Ammon's horn (tissue), 1 donor: ENCODE measurements at regions not wholly inside any gene's neighbourhood (a gene's known extent, or its start where the extent isn't known, plus 50 kb on each side); places are given as distances from the start of the nearest gene placed in this dataset.

Experiments
- DNase-seq: peaks from one replicate; pipeline ENCODE4 v3.0.0-alpha.2; 2016; ENCODE audit warnings: low spot score

DNA sequence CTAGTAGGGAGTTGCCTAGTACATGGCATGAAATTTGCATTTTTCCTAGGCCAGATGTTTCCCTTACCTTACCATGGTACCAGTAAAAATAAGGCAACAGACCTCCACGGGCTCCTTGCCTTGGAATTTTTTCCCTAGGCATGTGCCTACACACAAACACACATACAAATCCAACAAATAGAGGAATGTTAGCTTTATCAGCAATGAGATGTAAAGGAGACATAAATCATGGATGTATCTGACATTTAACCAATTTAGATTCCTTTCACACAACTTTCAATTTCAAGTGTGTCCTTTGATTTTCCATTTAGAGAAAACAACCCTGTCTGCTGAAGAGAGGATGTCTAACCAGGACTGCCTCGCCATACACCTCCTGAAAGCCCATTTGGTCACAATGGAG, 209.7 kb upstream of the SP4 start:
- DNase-seq = no peak

DNA sequence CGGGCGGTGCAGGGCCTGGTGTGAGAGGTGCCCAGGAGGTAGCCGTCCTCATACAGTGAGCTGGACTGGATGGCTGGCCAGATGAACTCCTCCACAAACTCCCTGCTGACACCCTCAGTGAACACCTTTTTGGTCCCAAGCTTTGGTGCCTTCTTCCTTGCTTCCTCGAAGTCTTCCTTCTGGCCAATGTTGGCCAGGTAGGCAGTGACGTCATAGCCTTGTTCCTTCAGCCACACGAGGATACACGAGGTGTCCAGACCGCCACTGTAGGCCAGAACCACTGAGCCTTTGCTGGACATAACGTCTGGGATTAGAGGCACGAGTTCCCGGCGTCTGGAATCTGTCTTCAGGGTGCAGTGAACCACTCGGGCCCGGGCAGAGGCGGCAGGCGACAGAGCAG, 206.8 kb upstream of the SP4 start:
- DNase-seq = no peak

DNA sequence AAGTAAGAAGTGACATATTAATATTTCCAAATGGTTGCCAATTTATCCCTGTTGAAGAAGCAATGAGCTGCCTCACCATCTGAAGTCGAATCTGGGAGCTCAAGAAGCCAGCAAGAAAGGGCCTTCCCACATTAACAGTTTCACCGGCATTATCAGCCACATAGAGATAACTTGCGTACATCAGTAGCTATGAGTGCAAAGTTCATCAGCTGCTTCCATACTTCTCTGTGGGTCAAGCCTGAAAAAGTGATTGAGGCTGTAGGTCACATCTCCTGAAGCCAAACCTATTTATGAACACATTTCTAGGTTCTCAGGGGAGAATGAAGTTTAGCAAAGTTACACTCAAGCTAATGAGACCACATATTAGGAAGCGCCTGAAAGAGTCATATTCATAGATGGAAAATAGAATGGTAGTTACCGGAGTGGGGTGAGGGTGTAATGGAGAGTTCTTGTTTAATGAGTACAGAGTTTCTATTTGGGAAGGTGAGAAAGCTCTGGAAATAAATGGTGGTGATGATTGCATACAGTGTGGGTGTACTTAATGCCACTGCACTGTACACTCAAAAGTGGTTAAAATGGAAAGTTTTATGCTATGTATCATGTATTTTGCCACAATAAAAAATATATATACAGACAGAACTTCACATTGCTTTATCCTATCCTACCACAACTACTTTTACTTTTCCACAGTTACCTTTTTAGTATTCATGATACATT, 189.3 kb upstream of the SP4 start:
- DNase-seq = no peak

DNA sequence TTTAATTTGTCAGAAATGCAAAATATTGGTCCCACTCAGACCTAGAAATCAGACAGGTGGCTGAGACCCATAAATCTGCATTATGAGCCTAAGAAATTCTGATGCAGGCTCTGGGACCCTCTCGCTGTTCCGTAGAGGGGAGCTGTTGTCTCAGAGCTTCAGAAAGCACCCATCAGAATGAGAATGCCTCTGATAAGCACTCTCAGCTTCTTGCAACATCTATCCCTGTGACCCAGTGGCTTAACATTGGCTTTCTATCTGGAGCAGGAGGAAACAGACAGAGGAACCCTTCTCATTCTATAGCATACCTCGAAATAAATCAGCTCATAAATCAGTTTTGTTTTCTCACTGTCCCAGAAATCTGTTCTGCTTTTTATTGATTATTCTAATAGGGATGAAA, 184.6 kb upstream of the SP4 start:
- no peak for DNase-seq

DNA sequence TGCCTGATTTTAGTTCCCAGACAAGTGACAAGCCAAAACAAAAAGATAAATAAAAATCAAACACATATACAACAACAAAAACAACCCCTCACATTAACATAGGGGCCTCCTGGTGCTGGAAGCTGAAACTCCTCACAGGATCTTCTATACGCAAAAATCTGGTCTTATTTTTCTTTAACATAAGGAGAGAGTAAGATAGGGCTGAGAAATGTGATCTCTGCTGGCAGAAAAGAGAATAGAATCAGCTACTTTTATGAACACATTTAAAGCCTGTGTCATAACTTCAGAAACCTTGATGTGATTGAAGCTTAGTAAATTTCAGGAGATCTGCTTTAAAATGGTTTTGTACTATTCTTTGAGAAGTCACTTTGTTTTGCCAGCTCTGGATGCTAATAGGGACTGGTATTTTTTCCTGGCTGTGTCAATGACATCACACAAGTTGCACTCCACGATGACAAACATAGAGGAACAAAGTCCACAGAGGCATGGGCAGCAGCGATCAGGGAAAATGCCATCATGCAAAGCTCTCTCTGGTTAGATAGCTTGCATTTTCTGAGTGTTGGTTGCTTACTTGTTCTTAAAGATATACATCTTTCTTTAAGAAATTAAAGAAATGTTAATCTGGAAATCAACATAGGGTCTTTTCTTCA, 176.6 kb upstream of the SP4 start:
- no peak for DNase-seq

DNA sequence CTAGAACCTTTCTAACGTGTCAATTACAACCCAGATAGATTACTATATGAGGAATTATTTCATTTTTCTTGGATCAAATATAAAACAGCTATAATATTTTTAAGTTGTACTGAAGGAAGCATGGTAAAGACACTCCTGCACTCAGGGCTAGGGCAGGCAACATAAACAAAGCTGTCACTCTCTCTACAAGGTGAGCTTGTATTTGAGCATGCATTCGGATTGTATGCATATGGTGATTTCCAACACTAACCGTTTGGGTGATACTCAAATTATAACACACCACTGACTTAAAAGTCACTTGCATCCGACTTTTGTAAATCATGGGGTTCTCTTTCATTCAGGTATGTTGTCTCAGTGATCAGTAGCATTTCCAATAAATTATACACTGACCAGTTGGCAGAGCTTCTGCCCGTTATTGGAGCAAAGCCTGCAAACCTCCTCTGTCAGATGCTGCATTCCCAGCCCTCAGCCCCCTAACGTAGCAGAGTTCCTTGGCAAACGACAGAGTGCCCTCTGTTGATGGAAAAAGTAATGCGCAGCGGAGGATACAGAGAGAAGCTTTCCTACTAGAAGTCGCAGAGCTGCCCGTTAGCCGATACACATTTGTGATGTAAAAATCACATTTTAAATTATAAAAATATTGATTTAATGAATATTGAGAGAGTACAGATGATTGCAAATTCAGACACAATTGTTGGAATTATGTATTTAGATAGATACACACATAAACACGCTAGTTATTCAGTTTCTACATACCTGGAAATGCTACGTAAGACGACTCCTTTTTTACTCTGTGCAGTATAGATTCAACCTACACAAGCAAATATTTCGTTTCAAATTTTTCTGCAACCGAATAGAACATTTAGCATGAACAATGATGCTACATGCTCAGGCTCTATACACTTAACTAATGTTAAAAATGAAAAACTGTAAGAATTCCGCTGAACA, 173.9 kb upstream of the SP4 start:
- DNase-seq = peak; percentile 80

DNA sequence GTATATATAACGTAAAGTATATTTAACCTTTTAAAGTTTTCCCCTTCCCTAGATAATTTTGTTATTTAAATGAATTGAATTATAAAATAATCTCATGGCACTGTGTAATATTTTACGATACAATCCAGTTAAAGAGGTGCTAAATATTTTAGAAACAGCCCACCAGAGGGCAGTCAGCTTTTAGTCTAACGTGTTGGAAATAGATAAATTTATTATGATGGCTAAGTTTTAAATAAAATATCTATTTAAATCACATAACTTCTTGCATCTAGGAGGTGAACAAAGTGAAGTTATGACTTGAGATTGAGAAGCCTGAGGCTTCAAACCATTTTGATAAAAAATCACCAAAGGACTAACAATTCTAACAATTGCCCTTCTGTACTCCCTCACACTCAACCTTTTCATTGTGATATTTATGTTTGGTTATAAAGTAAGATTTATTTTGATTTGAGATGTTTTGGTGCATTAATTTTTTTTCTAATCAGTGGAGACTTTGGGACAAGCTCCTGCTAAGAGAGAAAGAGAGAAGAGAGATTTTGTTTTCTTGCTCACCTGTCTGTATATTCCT, 171.5 kb upstream of the SP4 start:
- peak; percentile 64 for DNase-seq

DNA sequence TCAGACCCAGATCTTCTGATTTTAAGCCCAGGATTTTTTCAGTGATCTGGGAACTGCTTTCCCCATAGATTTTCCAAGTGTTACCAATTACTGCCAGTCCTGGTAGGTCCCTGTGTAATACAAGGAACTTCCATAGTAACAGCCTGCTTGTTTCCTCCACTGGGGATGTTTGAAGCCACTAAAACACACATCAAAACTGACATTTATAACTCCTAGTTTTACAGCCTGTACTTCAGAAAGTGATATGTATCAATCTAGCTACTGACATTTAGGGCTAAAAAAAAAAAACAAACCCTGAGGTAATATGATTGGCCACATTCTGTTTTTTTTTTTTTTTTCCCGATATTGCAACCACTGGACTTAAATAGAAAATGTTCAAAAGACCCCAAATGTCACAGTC, 166.9 kb upstream of the SP4 start:
- no peak for DNase-seq

DNA sequence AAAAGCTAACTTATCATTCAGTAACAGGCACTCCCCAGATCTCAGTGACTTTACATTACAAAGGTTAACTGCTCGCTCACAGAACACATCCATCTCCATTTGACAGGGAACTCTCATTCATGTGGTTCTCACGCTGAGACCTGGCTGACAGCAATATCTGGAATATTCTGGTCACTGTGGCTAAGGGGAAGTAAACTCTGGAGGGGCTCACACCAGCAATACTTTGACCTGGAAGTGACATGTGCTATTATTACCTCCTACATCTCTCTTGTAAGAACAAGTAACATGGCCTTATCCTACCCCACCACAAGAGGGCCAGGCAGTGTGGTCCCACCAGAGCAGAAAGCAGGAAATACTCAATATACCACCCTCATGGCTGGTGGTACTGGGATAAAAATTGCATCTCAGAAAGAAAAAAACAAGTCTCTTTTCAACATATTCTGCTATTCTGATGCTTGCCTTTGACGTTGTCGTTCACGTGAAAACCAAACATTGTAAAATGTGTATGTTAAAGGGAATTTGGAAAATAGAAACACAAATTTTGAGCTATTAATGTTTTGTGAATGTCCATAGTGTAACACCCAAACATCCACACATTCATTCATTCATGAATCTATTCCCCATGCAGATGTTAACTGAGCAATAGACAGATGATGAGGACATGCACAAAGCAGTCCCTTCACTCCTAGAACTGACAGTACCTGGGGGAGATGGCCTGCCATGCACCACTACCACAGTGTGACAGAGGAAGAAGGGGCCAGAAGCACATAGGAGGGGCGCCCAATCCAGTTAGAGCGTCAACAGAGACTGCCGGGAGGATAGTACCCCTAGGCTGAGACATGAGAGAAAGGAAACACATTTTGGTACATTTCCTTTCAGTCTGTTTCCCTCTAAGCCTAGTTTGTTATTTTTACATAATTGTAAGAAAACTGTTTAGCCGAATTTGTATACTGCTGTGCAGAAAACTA, 166.0 kb upstream of the SP4 start:
- peak; percentile 51 for DNase-seq

DNA sequence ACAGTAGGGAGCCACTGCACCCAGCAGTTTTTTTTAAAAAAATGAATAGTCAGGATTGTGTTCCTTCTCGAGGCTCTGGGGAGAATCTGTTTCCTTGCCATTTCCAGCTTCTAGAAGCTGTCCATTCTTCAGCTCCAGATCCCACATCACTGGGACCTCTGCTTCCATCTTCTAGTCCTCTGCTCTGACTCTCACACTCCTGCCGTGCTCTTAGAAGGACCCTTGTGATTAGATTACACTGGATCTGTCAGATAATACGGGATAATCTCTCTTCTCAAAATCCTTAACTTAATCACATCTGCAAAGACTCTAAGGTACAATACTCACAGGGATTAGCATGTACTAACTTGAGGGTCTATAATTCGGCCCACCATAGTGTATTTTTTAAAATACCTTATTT, 158.9 kb upstream of the SP4 start:
- no peak for DNase-seq

DNA sequence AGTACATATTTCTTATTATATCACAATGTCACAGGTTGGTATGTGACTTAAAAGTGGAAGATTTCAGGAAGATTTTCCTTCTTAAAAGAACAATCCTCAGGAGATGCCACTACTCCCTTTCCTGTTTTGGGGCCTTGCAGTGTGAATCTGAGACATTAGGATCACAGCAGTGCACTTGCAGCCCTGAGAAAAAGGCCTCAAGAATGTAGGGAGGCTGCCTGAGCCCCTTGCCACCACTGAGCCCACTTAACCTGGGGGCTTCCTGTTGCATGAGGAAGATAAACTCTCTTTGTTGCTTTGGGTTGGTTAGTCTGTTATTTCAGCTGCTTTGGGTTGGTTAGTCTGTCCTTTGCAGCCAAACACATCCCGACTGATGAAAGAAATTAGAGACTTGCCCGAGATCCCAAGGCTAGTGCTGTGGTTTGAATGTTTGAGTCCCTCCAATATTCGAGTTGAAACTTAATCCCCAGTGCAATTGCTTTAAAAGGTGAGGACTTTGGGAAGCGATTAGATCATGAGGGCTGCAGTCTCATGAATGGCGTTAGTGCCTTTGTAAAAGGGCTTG, 151.3 kb upstream of the SP4 start:
- DNase-seq = no peak

DNA sequence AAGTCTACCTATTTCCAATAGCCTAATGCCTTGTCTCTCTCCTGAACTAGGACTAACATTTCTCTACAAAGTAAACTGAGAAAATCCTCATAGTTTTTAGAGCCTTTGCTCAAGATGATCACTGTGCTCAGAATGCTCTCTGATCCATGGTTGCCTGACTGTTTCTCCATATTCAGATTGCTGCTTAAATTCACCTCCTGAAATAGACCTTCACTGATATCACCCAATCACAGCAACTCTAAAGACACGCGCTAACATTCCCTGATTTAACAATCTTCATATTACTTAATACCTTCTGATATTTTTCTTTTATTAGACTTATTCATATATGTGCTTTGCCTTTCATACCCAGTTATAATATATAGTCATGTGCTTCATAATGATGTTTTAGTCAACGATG, 148.9 kb upstream of the SP4 start:
- no peak for DNase-seq

DNA sequence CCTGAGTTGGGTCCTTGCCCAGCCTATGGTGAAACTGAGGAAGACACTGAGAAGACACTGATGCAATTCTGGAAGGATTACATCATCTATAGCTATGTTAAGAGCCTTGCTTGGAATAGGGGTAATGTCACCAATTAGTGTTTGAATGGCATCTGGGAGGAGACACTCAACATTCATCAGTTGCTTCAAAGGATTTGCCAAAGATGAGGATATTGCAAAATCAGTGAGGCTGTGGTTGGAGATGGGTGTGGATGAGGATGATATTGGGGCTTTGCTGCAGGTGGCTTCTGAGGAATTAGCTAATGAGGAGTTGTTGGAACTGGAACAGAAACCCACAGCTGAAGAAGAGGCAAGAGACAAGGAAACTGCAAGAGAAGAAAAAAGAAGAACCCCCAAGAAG, 146.7 kb upstream of the SP4 start:
- DNase-seq = no peak

DNA sequence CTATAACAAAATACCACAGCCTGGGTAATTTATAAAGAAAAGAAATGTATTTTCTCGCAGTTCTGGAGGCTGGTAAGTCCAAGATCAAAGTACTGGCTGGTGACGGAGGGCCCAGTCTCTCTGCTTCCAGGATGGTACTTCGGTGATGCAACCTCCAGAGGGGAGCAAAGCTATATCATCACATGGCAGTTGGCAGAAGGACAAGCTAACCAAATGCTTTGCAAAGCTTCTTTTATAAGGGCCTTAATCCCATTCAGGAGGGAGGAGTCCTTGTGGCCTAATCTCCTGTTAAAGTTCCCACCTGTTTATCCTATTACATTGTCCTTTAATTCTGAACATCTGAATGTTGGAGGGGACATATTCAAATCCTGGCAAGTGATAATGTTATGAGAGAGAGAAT, 134.1 kb upstream of the SP4 start:
- no peak for DNase-seq

DNA sequence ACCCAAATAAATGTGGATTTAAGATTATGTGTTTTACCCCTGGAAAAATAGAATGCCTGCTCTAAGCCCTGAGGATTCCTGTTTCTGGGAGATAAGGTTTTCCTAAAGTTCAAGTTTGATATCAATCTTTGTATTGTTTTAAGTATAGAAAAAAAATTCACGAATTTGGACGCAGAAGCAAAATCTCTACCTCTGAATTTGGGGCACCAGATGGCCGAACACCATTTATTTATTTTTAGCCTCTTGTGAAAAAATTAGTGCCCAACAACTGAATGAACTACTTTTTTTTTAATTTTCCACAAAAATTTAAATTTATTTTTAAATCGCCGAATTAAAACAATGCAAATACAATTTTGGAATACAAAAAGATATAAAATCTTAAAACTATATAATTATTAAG, 128.1 kb upstream of the SP4 start:
- no peak for DNase-seq

DNA sequence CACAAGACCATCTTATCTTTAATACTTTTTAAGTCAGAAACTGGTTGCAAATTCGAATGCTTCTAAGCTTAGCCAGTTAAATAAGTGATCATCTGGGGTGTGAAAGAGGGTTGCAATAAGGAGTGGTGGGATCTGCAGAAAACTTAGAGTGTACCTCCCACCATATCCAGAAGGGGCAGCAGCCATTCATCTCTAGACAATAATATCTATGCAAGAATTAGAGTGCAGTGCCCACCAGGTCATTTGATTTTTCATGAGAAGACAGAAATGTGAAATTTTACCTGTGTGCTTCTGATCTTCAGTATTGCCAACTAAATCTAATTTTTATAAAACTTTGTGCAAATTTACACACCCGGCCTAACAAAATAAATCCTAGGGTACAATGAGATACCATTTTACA, 127.2 kb upstream of the SP4 start:
- no peak for DNase-seq

DNA sequence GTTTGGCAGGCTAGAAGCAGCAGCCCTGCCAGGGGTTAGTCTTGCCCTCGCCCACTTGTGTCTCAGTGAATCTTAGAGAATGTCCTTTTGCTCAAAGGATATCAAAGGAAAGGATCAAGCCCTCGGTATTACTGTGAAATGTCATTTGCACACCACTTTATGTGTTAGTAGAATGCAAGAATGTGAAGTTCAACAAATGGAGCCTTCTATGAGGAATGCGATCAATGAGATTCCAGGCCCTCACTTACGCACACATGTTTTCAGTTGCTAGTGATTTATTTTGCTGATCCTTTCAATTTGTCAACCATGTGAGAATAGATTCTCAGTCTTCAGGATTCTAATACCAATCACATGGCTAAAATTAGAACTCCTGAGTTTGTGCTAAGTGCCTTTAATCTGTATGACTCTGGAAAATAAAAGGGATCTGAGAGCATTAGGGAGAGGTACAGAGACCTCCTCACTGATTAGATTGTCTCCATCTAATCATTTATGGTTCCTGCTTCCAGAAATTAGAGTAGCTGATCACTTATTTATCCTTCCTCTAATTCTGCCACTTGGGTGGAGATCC, 123.0 kb upstream of the SP4 start:
- no peak for DNase-seq

DNA sequence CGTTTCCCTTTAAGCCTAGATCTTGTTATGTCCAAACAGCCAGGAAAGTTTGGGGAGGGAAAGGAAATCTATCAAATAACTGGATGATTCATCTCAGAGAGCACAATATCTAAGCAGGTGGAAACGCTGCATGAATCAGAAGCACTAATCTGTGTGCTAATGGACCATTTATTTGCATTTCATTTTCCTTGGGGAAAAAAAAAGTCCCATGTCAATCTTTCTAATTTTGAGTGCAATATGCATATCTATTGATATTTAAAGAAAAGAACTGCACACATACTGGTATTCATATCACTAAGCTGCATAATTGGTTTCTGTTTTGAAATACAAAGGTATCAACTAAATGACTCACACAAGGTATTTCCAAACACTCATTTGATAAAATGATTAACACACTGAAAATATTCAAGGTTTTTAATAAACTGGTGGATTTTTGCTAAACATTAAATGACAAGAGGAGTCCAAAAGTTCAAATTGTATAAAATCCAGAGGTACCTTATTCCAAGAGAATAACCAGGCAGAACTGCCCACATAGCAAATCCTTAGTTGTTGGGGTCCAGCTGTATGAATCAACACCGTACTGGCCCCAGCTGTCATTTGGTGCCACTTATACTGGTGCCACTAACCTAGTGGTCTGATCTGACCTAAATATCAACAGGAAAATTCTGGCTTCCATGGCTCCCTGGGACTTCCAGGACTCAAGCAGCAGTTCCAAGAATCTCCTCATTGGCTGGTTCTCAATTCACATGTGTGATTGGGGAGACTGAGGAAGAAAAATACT, 122.2 kb upstream of the SP4 start:
- DNase-seq = no peak

DNA sequence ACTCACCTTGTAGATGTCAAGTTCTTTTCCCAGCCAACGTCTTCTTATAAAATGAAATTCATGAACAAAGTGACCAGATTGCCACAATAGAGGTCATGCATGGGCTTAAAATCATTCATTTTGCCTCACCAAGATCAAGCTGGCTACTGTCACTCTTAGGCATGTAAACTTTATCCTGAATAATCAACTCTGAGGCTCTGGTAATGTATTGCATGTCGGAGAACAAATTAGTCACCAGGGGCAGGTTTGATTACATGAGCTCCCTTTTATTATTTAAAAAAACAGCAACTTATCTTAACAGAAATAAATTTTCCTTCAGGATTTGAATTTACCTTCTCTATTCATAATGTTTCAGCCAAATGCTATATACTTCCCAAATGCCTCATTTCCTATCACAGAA, 112.9 kb upstream of the SP4 start:
- no peak for DNase-seq
